ENCODE measurements at regions not wholly inside any gene's neighbourhood (a gene's known extent, or its start where the extent isn't known, plus 50 kb on each side); places are given as distances from the start of the nearest gene placed in this dataset.

DNA sequence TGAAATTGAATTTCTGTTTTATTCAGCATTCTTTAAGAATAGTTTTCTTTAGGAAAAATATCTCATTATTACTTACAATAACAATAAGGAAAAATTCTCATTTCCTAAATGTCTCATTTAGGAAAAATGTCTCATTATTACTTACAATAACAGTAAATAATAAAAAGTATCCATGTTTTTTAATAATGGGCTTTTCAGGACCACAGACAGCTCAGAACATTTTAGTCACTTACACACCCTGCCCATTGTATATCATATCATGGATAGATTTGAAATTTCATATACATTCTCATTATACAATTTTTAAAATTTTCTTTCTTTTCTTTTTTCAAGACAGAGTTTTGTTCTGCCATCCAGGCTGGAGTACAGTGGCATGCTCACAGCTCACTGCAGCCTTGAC, 58.9 kb downstream of the ASCL1 start:
- H3K4me2 ChIP-seq (ENCODE audit: insufficient read depth in 1 of 2, low read depth in 2 of 2, low read length in 2 of 2): no peak overlapping the region
- no peak overlapping the region for H2AFZ ChIP-seq (ENCODE audit: low read length)
- no peak overlapping the region for H3K27ac ChIP-seq (ENCODE audit: low read depth, low read length)
- H2AK5ac ChIP-seq (ENCODE audit: low read depth, low read length): no peak overlapping the region
- no peak overlapping the region for H4K91ac ChIP-seq (replicated peaks; ENCODE audit: insufficient read length, low read length)
- H3K56ac ChIP-seq (replicated peaks; ENCODE audit: insufficient read length, low read depth, low read length): no peak overlapping the region
- H4K5ac ChIP-seq (ENCODE audit: insufficient read length, low read depth, low read length): no peak overlapping the region
- no peak overlapping the region for H3K9ac ChIP-seq (replicated peaks in 1 of 4; ENCODE audit: extremely low read depth in 1 of 4, low read depth in 3 of 4, low read length in 3 of 4)
- H3K27me3 ChIP-seq (replicated peaks in 1 of 4; ENCODE audit: control insufficient read depth in 3 of 4, extremely low read depth in 1 of 4, insufficient read depth in 3 of 4, low read length in 3 of 4): no peaks in the 10 kb centered on the region
- no peak overlapping the region for H3K18ac ChIP-seq (ENCODE audit: extremely low read depth, low read length)
- H3K4ac ChIP-seq (replicated peaks; ENCODE audit: insufficient read length, low read depth, low read length): no peak overlapping the region
- no peaks in the 10 kb centered on the region for H3K79me1 ChIP-seq (ENCODE audit: low read depth, low read length)
- CTCF ChIA-PET (ENCODE audit: partially characterized antibody): interaction anchor here (1.2 kb wide), 2 partner anchors 117 to 133 kb away, joined by 3 to 4 read pairs; no protein-coding TSS in a partner anchor
- H3K36me3 ChIP-seq (ENCODE audit: control insufficient read depth in 2 of 4, insufficient read depth in 4 of 4, low read length in 3 of 4): no peaks in the 10 kb centered on the region
- DNase-seq (ENCODE audit: low read depth in 1 of 2, low spot score in 2 of 2) (no peak), FAIRE-seq (no peak)
- no peaks in the 10 kb centered on the region for H3K79me2 ChIP-seq (ENCODE audit: control insufficient read depth in 1 of 2, insufficient read depth in 2 of 2, low read length in 2 of 2)
- no peaks in the 10 kb centered on the region for H3K9me3 ChIP-seq (ENCODE audit: insufficient read depth in 2 of 2, low read depth in 1 of 2, low read length in 1 of 2)
- H4K8ac ChIP-seq (ENCODE audit: extremely low read depth, insufficient read depth, low read length): no peak overlapping the region
- no peak overlapping the region for H2BK12ac ChIP-seq (ENCODE audit: low read depth, low read length)
- no peak overlapping the region for H3K14ac ChIP-seq (ENCODE audit: insufficient read length)
- H3K23me2 ChIP-seq (ENCODE audit: low read depth, low read length): no peaks in the 10 kb centered on the region
- POLR2A ChIA-PET (ENCODE audit: partially characterized antibody): no interaction called here
- H3K23ac ChIP-seq (ENCODE audit: insufficient read length): no peak overlapping the region
- H2BK5ac ChIP-seq (ENCODE audit: low read depth, low read length): no peak overlapping the region
- no peak overlapping the region for H2BK120ac ChIP-seq (replicated peaks; ENCODE audit: low read depth, low read length)
- H3K4me1 ChIP-seq (replicated peaks in 1 of 4; ENCODE audit: control insufficient read depth in 3 of 4, insufficient read depth in 4 of 4, low read length in 3 of 4): peaks cover 2 to 15% (median 6%) of the 10 kb centered on the region in 4 experiments
- no peak overlapping the region for H3K4me3 ChIP-seq (ENCODE audit: extremely low read depth in 1 of 4, insufficient read depth in 2 of 4, low read depth in 3 of 4, low read length in 4 of 4)
- H4K20me1 ChIP-seq (replicated peaks in 1 of 2; ENCODE audit: control insufficient read depth in 1 of 2, insufficient read depth in 2 of 2, low read length in 2 of 2): no peaks in the 10 kb centered on the region
- no peak overlapping the region for H2BK20ac ChIP-seq (ENCODE audit: low read length)
- no peak overlapping the region for H2BK15ac ChIP-seq (ENCODE audit: low read length)
- TF ChIP-seq ATF3 (IDR thresholded peaks at IDR 0.05; ENCODE audit: insufficient read depth, low read depth, low read length) (no peak), FOSL1 (IDR thresholded peaks at IDR 0.05; ENCODE audit: insufficient read depth, low read depth, low read length) (no peak), SP2 (IDR thresholded peaks at IDR 0.05; ENCODE audit: low read length) (no peak), GABPA (IDR thresholded peaks at IDR 0.05; ENCODE audit: borderline replicate concordance, insufficient read depth, low read length) (no peak), EGR1 (IDR thresholded peaks at IDR 0.05; ENCODE audit: borderline replicate concordance, low read depth, low read length) (no peak), KDM5A (IDR thresholded peaks at IDR 0.05; ENCODE audit: low read length) (no peak), JUN (IDR thresholded peaks at IDR 0.05; ENCODE audit: low read depth, low read length) (no peak), NRF1 (IDR thresholded peaks at IDR 0.05; ENCODE audit: low read depth, low read length) (no peak), PHF8 (conservative IDR thresholded peaks at IDR 0.05; ENCODE audit: low read depth, low read length) (no peak), CBX8 (IDR thresholded peaks at IDR 0.05; ENCODE audit: borderline replicate concordance, low read depth, low read length) (no peak), SP1 (IDR thresholded peaks at IDR 0.05; ENCODE audit: low read depth, low read length) (no peak), RFX5 (IDR thresholded peaks at IDR 0.05; ENCODE audit: borderline replicate concordance, low read depth, low read length) (no peak), CTCF (IDR thresholded peaks at IDR 0.05; ENCODE audit: control extremely low read depth in 1 of 3, insufficient read depth in 1 of 3, low read depth in 1 of 3, low read length in 3 of 3) (no peak)
